HG02943 (cell line): ENCODE measurements at regions not wholly inside any gene's neighbourhood (a gene's known extent, or its start where the extent isn't known, plus 50 kb on each side); places are given as distances from the start of the nearest gene placed in this dataset.

Source experiments
- ATAC-seq: cut with Tn5 transposase; IDR thresholded peaks from one replicate; pipeline ENCODE4 v1.9.1; 2021; ENCODE audit warnings: mild to moderate bottlenecking, low read depth, moderate library complexity; ENCODE audit not compliant: unreplicated experiment

DNA sequence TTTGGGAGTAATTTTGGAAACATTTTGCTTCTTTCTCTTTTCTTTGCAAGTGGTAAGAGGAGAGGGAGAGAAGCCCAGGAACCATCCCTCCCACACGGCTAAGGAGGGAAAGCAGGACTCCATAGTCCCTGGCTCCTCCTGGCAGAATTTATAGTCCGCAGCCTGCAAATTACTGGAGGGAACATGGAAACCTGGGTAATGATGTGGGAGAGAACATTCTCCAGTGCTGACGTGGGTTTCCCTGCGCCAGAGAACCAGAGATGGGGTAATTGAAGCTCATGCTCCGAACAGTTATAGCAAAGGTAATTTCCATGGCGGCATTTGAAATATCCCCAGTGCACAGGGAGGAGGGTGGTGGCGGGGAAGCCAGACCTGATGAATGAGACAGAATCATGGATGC lies 320.4 kb downstream of the RPS24 start:
- no peak for ATAC-seq

DNA sequence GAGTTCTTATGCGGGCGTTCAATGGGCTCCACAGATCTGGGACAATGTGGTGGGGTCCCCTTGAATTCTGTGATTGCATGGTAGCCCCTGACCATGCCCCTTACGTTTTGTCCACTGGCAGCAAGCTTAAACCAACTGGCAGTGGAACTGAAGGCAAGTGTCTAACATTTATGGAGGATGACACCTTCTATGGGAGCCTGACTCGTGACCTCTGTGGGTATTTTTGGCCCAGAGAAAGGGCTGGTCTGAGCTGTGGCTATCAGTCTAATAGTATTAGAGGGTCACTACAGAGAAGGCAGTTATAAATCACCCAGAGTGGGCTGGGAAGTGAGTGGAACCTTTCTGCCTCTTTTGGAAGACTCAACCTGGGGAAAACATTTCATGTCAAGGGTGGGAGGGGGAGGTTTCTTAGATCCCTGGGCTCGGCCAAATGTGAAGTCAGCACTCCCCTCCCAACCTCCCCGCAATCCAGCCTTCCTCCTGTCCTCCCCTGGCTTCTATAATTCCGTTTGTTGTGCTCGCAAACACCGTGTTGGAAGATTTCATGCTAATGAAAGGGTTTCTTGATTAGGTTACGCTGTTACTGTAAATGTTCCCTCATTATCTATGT lies 322.7 kb downstream of the RPS24 start:
- no peak for ATAC-seq

DNA sequence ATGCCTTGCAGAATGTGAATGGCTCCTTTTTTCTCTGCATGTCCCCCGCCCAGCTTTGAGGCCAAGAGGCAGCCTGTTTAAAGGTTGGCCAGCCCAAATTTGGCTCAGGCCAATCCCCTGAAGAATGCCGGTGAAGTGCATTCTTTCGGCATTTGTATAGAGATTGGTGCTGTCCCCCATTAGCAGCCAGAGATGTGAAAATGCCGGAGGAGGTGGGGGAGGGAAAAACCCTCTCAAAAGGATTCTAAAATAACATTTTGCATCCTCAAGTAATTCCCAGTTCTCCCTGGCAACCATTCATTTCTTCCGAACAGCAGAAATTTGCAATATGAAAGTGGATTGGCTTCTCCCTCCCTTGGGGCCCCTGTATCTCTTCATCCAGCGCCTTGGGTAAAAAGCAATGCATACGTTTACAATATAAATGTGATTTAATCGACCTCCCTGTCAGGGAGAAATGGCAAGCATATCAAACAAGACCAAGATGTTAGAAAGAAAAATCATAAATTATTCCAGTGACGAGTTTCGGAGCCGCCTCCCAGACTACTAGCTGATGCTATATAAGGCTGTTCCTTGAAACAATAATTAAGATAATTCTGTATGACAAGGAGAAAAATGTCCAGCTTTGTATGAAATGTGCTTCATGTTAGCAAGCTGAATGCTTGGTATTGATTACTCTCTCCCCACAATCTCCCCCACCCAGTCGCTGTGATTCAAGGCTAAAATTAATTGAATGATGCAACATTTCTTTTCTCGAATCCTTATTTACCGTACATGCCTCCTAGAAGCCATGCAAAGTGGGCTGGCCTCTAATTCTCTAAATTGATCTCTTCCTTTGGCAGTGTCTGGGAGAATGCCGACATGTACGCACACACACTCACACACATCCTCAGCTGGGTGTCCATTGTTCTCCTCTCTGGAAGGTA lies 323.7 kb downstream of the RPS24 start:
- no peak for ATAC-seq

DNA sequence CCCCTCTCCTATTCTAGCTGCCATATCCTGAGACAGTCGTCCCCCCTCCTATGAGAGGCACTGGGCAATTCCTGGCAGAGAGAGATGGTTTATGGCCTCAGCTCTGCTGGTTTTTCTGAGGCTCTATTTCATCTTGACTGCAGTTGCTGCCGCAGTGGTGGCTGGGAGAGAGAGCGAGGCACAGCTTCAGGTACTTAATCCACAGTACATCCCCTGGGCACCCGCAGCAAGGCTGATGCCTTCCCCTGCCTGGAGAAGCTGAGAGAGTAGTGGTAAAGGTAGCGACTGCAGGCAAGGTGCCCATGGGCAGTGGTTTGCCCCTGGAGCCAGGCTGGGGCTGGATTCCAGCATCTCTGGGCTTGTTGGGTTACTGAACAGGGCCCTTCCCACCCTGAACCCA lies 324.7 kb downstream of the RPS24 start:
- no peak for ATAC-seq

DNA sequence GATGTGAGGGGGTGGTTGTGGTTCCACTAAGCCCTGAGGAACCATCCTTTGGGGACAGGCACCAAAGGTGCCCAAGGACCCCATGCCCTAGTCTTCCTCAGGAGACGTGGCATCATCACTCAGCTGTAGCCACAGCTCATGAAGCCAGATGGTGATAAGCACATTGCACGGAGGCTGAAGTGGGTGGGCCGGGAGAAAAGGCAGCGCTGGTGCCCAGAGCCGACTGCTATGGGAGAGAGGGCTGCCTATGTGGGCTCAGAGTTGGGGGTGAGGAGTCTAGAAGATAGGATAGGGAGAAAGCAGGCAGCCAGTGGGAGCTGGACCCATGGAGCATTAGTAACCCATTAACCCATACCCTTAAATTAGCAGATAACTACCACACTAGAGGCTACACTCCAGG lies 325.3 kb downstream of the RPS24 start:
- no peak for ATAC-seq

DNA sequence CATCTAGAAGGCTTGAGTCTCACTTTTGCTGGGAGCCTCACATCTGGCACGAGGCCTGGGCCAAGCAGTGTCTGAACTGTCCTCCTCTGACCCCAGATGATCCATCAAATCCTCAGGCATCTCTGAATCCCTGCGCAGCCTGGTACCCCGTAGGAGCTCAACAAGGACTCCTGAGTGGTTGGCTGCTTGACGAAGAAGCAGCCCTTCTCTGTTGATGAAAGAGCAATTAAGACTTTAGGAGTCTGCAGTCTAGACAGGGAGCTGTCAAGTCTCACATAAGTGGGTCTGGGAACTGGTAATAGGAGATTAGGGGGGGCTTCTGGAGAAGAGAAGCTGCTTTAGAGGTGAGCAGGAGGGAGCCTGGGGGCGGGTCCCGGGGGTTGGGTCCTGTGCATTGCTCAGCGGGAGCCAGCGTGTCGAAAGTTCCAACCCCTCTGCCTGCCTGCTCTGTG lies 326.0 kb downstream of the RPS24 start:
- ATAC-seq = no peak

DNA sequence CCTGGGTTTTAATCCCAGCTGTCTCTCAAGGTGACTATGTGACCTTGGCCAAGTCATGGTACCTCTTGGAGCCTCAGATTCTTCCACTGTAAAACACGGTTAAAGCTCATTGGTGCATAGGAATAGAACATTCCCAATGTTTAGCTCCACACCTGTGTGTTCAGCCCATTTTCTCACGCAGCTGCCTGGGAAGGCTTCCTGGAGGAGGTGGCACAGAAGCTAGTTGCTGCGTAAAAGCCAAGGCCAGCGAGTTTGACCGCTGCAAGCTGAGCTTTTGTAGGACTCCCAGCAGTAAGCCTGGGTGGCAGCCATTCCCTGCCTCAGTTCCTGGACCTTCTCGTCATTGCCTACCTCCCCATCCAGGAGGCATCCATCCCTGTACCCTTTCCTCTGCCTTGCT lies 326.6 kb downstream of the RPS24 start:
- ATAC-seq = no peak

DNA sequence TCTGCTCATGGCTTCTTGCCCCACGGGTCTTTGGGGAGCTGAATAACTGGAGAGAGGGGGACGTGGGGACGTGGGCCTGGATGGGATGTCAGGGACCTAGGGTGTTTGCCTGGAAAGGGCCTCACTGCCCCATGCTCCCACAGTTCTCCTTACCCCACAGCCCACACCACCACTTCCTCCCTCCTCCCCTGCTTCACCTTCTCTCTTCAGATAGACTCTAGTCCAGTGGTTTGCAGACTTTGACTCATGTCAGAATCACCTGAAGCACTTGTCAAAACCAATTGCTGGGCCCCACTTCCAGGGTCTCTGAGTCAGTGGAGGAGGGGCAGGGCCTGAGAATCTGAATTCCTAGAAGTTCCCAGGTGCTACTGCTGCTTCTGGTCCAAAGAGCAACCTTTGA lies 327.4 kb downstream of the RPS24 start:
- ATAC-seq = no peak

DNA sequence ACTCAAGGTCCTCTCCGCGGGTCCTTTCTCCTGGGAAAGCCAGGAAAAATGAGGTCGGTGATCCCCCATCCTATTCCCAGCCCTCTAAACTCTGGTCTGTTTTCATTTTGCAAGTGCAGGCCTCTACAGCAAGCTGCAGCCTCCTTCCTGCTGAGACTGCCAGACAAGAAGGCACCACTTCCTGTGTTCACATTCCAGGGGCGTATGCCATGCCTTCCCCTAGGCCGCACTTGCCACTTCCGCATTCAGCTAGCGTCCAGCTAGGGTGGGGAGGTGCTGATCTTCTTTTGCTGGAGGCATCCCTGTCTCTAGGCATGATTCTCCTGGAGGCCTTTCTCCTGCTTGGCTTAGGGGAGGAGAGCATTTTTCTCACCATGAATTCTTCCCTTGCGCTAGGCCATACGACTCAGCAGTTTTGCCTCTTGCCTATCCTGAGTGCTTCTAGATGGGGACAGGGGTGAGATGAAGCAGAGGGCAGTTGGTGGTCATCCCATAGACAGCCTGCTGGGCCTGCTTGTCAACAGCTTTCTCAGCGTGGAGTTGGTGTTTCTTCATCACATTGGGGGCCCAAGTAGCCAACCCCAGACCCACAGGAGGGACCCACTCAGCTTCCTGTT lies 328.9 kb downstream of the RPS24 start:
- no peak for ATAC-seq

DNA sequence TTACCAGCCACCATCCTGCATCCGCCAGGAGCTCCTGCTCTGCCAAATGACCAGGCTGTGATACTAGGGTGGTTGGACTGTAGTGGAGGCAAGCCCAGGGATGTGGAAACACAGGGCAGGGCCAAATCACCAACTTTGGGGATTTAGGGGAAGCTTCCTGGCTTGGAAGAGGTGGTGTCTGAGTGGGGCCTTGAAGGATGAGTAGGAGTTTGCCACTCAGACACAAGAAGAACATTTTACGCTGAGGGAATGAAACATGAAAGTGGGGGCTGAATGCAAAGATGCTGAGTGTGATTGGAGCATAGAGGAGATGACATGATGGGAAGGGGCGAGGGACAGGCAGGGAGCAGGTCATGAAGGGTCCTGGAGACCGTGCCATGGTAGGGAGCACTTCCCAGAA lies 329.5 kb downstream of the RPS24 start:
- no peak for ATAC-seq

DNA sequence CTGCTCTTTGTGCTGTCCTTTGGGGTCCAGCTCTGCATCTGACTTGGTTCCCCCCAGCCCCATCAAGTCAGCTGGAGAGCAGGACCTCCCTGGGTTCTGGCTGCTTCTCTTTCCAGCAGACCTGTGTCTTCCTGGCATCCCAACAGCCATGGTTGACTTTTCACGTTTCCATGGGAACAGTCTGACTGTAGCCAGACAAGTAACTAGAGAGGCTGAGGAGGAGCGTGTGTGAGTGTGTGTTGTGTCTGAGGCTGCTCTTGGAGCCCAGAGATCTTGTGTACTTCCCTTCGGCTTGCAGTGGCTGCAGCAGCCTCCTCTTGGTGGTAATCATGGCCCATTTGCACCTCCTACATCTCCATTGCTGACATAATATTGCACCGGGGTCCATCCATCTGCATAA lies 332.0 kb downstream of the RPS24 start:
- ATAC-seq = no peak

DNA sequence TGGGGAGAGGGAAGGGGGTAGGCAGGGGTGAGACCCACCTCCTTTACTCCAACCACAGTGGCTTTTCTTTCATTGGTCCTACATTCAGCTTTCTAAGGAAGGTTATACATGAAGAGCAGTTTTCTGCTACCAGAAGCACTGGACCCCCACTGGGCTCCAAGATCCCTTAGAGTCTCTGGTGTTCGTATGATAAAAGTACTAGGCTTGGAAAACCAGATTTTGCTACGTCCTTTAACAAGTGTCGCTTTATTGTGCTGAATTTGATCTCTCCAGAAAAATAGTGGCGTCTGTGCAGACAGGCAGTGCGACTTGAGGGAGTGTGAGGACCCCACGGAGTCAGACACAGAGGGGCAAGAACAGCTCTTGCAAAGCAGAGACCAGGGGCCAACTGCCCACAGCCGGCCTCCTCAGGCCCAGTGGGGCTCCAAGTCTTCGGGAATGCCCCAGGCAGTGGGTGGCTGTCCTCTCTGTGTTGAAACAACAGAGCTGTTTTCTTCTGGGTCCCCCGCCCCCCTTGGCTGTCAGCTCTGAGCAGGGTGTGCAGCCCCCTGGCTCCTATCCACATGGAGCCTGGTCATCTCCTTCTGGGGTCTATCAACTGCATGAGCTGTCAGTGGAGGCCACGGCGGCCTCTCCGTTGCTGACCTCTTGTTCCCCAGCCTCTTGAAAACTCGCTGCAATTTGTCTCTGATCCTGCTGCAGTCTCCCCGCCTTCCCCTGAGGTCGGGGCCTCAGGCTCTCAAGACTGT lies 333.2 kb downstream of the RPS24 start:
- ATAC-seq = no peak

DNA sequence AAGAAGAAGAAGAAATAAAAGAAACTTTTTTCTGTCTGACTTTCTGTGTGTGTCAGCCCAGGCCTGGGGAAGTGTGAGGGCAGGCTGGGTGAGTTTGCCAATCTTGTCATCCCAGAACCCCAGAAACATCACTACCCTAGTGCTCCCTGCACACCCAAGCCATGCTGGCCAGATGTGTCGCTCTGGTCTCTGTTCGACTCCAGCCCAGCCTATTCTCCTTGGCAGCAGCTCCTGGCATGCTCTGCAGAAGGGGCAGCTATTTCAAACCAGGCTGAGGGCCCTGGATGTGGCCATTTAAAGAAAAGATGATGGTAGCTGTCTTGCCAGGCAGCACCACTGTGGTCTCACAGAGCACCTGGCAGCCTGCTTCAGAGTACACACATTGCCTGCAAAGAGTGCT lies 334.1 kb downstream of the RPS24 start:
- ATAC-seq = no peak

DNA sequence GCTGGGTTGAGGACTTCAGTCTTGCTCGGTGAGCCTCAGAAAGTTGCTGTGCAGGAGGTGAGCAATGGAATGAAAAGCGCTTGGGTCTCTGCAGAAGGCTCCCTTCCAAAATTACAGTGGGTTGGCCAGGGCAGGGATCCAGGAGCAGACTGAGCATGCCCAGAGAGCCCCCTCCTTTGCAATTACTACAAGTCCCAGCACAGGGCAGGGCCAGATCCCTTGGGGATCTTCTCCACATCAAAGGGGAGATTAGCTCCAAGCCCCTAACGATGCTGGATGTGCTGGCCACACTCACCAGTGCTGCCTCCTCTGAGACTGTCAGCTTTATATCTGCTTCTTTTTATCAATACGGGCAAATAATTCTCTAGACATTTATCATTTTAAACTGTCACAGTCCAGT lies 337.5 kb downstream of the RPS24 start:
- ATAC-seq = no peak

DNA sequence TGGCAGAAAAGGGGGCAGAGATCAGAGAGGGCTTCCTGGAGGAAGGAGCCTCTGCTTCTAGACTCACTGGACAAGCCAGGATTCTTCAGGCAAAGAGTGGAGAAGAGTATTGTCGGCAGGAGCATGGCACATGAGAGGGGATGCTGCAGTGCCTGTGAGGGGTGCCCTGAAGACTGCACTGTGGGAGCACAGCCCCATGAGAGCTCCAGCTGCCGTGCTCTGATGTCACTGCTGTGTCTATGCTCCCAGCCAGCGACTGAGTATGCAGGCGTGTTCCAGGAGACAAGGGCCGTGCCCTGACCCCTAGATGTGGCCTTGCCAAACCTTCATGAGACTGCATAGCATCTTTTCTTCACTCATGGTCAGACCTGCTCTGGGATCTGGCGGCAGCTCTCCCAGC lies 339.1 kb downstream of the RPS24 start:
- no peak for ATAC-seq

DNA sequence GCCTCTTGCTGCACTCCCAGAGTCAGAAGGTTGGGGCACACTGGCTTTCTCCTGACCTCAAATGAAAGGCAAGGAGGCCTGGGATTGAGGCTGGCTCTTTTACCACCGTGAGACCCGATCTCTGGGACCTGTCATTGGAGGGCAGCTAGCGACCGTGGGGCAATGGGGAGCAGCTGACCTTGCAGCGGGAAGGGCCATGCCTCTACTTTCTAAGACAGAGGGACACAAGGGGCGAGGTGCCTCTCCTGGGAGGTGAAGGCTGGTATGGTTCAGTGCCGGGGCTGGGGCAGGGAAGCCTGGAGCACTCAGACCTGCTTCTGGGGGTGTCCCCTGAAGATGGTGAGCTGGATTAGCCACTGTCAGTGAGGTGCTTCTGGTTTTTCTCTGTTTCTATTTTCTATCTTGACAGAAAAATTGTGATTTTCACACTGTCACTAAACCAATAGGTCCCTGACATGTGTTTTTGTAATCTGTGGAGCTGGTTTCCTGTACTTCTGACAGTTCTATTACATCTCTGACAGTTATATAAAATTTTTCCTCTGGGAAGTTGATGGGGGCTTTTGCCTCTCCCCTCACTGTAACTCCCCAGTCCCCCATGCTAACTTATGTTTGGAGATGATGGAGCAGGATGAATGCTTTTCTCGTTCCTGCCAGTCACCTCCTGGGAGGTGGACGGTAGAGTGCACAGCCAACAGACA lies 340.8 kb downstream of the RPS24 start:
- ATAC-seq = no peak

DNA sequence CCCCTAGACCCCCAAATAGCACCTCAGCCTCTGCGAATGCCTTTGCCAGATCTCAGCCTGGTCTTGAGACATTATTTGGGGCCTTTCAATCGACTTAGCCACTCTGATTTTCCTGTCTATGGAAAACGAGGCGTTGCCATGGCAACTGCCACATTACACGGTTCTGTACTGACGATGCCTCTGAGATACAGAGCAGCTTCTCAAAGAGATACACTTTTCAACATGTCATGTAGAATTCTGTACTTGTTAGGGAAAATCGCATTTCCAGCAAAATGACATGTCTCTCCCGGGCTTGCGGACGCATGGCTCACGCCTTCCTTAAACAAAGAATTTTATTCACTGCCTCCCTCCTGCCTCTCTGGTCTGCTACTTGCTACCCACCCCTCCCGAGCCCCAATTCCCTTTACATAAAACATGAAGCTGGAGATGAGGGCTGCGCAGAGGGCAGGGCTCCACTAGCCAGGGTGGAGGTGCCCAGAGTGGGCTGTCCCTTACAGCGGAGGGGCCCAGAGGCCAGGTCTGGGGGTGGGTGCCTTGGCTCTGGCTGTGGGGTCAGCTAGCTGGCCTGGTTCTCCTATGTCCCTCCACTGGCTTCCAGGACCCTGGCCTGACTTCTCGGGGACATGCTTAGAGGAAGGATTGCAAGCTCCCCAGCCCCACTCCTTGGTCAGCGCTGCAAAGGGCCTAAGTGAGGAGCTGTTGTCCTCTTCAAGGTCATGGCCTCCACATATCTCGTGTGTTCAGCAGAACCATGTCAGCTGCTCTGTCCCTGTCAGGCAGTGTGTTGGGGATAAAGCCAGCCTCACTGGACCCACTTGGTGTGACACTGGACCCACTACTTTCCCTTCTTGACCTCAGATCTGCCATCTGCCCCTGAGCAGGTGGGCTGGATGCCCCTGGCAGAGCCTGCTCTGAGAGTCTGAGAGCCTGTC lies 342.5 kb downstream of the RPS24 start:
- ATAC-seq = no peak

DNA sequence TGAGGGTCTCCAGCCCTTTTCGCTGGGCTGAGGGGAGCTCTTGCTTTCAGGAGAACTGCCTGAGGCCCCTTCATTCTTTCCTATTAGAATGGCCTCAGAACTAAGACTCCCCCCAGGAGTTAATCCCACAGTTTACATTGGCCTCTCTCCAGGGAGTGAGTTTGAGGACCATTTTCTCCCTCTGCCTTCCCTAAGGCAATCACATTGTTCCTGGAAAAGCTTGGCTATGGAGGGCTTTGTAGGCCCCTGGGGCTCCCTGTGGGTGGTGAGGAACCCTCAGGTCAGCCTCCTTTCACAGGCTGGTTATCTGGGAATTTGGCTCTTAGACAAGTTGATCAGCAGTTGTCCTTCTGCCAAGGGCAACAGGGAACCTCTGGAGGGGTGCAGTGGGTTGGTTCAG lies 343.7 kb downstream of the RPS24 start:
- ATAC-seq = no peak

DNA sequence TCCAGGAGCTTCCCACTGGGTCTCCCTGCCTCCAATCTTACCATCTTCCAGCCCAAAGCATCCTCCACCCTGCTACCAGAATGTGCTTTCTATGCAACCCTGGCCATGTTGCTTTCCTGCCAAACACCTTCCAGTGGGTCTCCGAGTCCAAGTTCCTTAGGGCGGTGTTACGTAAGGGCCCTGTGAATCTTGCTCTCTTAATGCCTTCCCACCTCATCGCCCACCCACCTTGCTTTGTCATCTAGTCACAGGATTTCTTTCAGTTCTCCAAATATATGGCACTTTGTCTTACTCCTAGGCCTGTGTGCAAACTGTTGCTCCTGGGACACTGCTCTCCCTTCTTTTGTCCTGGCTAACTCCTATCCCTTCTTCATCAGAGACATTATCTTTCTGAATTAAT lies 344.5 kb downstream of the RPS24 start:
- ATAC-seq = no peak
